ENCODE measurements at regions not wholly inside any gene's neighbourhood (a gene's known extent, or its start where the extent isn't known, plus 50 kb on each side); places are given as distances from the start of the nearest gene placed in this dataset.

DNA sequence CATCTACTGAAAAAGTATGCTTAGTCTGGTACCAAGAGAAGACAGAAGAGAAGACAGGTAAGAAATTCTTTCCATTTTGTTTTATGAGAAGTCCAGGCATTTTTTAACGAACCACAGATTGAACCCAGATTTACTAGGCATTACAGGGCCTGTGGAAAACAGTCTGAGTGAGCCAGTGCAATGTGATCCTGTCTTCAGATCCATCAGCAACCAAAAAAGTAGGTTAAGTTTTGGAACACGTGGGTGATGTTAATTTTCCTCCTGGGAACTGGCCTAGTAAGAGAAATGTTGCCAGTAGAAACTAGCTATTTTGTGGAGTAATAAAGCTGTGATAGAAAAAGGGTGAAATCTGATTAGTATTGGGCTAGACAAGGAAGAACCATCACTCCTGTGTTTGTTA lies 440.9 kb upstream of the SEL1L start:
- TF ChIP-seq CTCF (IDR thresholded peaks at IDR 0.05), result no peak
- no peak for TF ChIP-seq POLR2A (IDR thresholded peaks at IDR 0.05)
